Panc1 (cell line): ENCODE measurements at regions not wholly inside any gene's neighbourhood (a gene's known extent, or its start where the extent isn't known, plus 50 kb on each side); places are given as distances from the start of the nearest gene placed in this dataset.

ENCODE experiments used
- ATAC-seq: fragments of 200-7000 bp; cut with Tn5 transposase; 2 replicates; pipeline ENCODE4 v1.9.1; 2020; ENCODE audit warnings: mild to moderate bottlenecking, moderate library complexity
- BruUV-seq: library from RNA; stranded (reverse); fragments of 400-500 nt; replicated peaks from 2 replicates; lab custom pipeline; 2021; lab: Mats Ljungman, UMichigan
- CTCF ChIA-PET: fragments of 300-600 bp; sonication (Branson Sonifier 250); formaldehyde crosslinking; loops from one replicate; lab custom pipeline; 2022; ENCODE audit warnings: antibody characterized with exemption; lab: Charles Lee
- POLR2A ChIA-PET: fragments of 300-600 bp; sonication (Branson Sonifier 250); formaldehyde crosslinking; loops from one replicate; lab custom pipeline; 2022; ENCODE audit warnings: antibody characterized with exemption; lab: Charles Lee
- DNase-seq: peaks from one replicate; pipeline ENCODE4 v3.0.0-alpha.2; 2010; ENCODE audit warnings: low read depth, low spot score
- H3K27ac ChIP-seq: 2 replicates; pipeline ENCODE4 v1.5.1; 2011; ENCODE audit warnings: mild to moderate bottlenecking, low read length, inconsistent platforms
- H3K27me3 ChIP-seq: fragments of 200-500 bp; sonication (Bioruptor generic); 2 replicates; pipeline ENCODE4 v1.6.0; 2014; ENCODE audit warnings: low read length, inconsistent platforms; ENCODE audit not compliant: control insufficient read depth, insufficient read depth
- H3K36me3 ChIP-seq: fragments of 200-500 bp; sonication (Bioruptor generic); 2 replicates; pipeline ENCODE4 v1.5.1; 2014; ENCODE audit warnings: inconsistent platforms, mild to moderate bottlenecking, low read length, moderate library complexity; ENCODE audit not compliant: control insufficient read depth, insufficient read depth
- H3K4me1 ChIP-seq: 2 replicates; pipeline ENCODE4 v1.5.1; 2011; ENCODE audit warnings: inconsistent platforms, mild to moderate bottlenecking, low read length, moderate library complexity; ENCODE audit not compliant: control insufficient read depth, insufficient read depth
- H3K4me3 ChIP-seq, 2 experiments: 2 replicates each; pipeline ENCODE4 v1.5.1; 2011 to 2012; ENCODE audit warnings: low read depth in 2 of 2, low read length in 2 of 2, mild to moderate bottlenecking in 2 of 2, inconsistent platforms in 1 of 2, moderate library complexity in 1 of 2
- H3K9me3 ChIP-seq: fragments of 200-500 bp; sonication (Bioruptor generic); 2 replicates; pipeline ENCODE4 v1.5.1; 2014; ENCODE audit warnings: low read depth, mild to moderate bottlenecking, inconsistent platforms, low read length, moderate library complexity; ENCODE audit not compliant: control insufficient read depth, insufficient read depth
- CTCF ChIP-seq: fragments of 450-650 bp; IDR thresholded peaks from 2 replicates; pipeline ENCODE4 v1.5.1; 2017; ENCODE audit warnings: mild to moderate bottlenecking
- POLR2AphosphoS5 ChIP-seq: IDR thresholded peaks from 2 replicates; pipeline ENCODE4 v1.6.1; 2012; ENCODE audit warnings: mild to moderate bottlenecking, low read depth, low read length, moderate library complexity
- REST ChIP-seq, 2 experiments: IDR thresholded peaks; 2 replicates each; pipeline ENCODE4 v1.6.1; 2011 to 2012; ENCODE audit warnings: low read depth in 2 of 2, control low read depth in 1 of 2, low read length in 1 of 2, mild to moderate bottlenecking in 1 of 2, moderate library complexity in 1 of 2; ENCODE audit not compliant: insufficient read depth in 1 of 2
- SIN3A ChIP-seq: IDR thresholded peaks from 2 replicates; pipeline ENCODE4 v1.6.1; 2012; ENCODE audit warnings: low read depth, mild to moderate bottlenecking, low read length, moderate library complexity, borderline replicate concordance; ENCODE audit not compliant: insufficient read depth
- TCF7L2 ChIP-seq: IDR thresholded peaks from 2 replicates; pipeline ENCODE4 v1.6.1; 2011; ENCODE audit warnings: mild to moderate bottlenecking, low read depth, low read length, inconsistent platforms
- in situ Hi-C: cut with HindIII; loops from 2 replicates; pipeline ENCODE4 v1.10.0; 2016; ENCODE audit warnings: low sequenced_read_pairs, low pct_unique_long_range_greater_than_20kb
- intact Hi-C: fragments of 100-400 bp; cut with micrococcal nuclease; formaldehyde crosslinking; loops from one replicate; pipeline ENCODE4 v1.10.0; 2022; ENCODE audit not compliant: unreplicated experiment

- Histone ChIP-seq H3K27ac (no peak overlapping the region), H3K9me3 (no peaks in the 10 kb centered on the region), H3K4me3 (no peak overlapping the region), H3K27me3 (no peaks in the 10 kb centered on the region), H3K4me1 (no peaks in the 10 kb centered on the region), H3K36me3 (no peaks in the 10 kb centered on the region)
- POLR2A ChIA-PET, result no interaction called here
- intact Hi-C loops, result no loop called here
- in situ Hi-C loops, result no loop called here
- DNase-seq (no peak), ATAC-seq (no peak)
- TF ChIP-seq SIN3A (no peak), POLR2AphosphoS5 (no peak), REST (IDR thresholded peaks at IDR 0.05; ENCODE audit: insufficient read depth in 1 of 2, low read depth in 2 of 2, low read length in 1 of 2) (no peak), TCF7L2 (no peak), CTCF (no peak)
- CTCF ChIA-PET, result no interaction called here
- BruUV-seq, result no TSS peak
Observed at GRCh38 chr5:158436271-158437065, 577.5 kb upstream of the CLINT1 start.

GRCh38 chr5:158435161-158435616 is 576.2 kb upstream of the CLINT1 start:
- no TSS peak for BruUV-seq
- Histone ChIP-seq H3K27ac (no peak overlapping the region), H3K9me3 (no peaks in the 10 kb centered on the region), H3K36me3 (no peaks in the 10 kb centered on the region), H3K4me3 (no peak overlapping the region), H3K4me1 (no peaks in the 10 kb centered on the region), H3K27me3 (no peaks in the 10 kb centered on the region)
- ChIA-PET CTCF (no interaction called here), POLR2A (no interaction called here)
- TF ChIP-seq TCF7L2 (no peak), REST (IDR thresholded peaks at IDR 0.05; ENCODE audit: insufficient read depth in 1 of 2, low read depth in 2 of 2, low read length in 1 of 2) (no peak), CTCF (no peak), POLR2AphosphoS5 (no peak), SIN3A (no peak)
- DNase-seq, result no peak
- ATAC-seq, result no peak
- intact Hi-C loops, result no loop called here
- in situ Hi-C loops, result no loop called here
